Inferior parietal cortex (tissue), 1 donor: ENCODE measurements at regions not wholly inside any gene's neighbourhood (a gene's known extent, or its start where the extent isn't known, plus 50 kb on each side); places are given as distances from the start of the nearest gene placed in this dataset.

ENCODE experiments used
- DNase-seq: peaks from one replicate; pipeline ENCODE4 v3.0.0-alpha.2; 2016; ENCODE audit errors: extremely low spot score

DNA sequence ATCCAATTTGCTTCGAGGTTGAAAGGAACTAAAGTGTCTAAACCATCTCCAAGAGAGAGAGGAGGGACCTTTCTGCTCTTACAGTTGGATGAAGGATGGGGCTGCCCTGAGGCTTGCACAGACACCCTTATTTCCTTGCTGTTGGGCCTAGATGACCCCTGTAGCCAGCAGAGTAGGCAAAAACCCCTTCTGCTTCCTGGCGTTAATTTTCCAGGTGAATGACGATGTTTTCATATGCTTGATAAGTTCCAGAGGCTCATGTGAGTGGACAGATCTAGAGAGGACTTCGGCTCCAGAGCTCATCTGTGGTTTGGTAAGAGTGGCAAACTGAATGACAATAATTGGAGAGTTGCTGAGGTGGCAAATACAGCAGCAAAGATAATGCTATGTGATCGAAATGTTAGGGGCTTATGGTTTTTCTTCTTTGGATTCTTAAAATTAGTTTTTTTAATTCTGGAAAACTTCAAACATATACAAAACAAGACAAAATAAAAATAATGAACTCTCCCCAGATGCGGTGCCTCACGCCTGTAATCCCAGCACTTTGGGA, 98.6 kb upstream of the MAP4K3 start:
- no peak for DNase-seq

DNA sequence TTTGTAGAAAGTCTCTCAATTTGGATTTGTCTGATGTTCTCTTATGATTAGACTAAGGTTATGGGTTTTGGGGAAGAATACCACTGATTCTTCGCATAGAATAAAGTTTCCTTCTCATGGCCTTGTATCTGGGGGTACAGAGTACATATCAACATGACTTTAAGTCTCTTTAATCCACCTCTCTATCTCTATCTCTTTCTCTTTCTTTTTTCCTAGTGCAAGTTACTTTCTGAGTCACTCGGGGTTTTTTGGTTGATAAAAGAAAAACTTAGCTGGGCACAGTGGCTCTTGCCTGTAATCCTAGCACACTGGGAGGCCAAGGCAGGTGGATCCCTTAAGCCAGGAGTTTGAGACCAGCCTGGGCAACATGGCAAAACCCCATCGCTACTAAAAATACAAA, 100.1 kb upstream of the MAP4K3 start:
- DNase-seq, result no peak

DNA sequence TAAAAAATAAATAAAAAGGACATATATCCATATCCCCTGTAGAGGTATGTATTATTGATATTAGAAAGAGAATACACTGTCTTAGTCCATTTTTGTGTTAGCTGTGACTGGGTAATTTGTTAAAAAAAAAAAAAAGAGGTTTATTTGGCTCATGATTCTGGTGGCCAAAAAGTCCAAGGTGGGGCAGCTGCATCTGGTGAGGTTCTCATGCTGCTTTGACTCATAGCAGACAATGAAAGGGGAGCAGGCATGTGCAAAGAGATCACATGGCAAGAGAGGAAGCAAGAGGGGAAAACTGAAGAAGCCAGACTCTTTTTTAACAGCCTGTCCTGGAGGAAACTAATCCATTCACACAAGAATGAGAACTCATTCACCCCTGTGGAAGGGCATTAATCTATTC, 101.6 kb upstream of the MAP4K3 start:
- DNase-seq, result no peak

DNA sequence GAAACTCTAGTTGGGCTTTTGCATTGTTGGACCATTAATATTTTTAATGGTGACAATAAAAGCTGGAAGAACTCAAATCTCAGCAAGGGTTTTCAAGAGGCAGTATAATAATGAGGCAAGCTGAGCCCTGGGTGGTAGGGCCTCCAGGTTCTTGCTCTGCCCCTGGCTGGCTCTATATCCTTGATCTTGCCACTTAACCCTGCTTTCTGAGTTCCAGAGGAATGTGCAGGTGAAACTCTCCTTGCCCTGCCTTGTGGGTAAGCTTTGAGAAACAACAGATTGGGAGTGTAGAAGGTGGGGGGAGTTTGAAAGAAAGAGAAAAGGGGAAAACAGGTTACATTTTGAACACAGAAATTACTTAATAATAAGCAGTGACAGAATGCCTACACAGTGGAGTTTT, 103.3 kb upstream of the MAP4K3 start:
- DNase-seq, result no peak

DNA sequence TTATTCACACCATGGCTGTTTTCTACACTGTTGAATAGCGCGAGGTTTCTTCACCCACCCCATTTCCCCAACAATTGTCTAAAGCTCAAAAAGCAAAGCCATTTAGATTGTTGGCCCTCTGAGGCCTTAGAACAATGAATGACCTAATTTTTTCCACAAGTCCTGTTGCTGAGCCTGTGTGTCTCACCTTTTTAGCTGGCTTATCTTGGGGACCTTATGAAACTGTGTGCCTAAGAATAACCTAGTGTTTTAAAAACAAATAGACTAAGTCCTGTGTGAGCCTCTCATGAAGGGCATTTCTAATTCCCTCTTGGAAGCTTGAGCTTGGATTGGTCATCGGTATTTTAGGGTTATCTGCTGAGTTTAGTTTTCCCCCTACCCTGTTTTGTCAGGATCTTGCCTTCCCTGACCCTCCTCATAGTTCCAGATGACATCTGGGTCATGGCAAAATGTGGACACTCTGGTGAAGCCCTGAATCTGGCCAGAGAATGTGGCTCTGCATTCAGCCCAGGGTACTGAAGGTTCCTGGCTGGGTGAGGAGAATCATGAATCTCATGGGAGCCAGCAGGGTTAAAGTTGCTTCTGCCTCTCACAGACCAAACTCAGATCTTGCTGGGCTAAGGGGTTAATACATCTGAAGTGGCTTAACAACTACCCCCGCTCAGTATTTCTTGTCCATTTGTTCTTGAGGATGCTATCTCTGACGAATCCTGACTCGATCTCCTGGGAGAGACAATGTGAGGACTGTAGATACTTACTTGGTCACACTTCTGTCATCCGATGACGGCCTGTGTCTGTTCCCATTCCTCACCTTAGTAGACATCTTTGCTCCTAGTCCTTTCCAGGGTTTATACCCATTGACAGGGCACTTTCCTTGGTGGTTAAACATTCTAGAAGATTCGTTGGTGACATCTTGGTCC, 104.2 kb upstream of the MAP4K3 start:
- no peak for DNase-seq

DNA sequence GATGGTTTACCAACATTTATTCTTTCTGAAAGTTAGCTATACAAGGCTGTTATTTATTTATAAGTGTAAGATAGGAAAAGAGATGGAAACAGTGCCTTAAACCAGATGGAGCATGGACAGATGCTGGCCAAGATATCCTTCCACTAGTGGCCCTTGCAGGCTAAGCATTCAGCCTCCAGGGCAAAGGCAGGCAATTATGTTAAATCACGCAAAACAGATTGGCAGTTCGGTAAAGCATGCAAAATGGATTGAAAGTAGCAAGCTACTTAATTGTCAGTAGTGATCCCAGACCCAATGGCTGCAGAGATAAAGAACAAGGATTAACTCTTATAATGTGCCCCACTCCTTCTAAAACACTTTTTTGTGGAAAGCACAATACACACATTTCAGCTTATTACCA, 105.4 kb upstream of the MAP4K3 start:
- DNase-seq, result no peak

DNA sequence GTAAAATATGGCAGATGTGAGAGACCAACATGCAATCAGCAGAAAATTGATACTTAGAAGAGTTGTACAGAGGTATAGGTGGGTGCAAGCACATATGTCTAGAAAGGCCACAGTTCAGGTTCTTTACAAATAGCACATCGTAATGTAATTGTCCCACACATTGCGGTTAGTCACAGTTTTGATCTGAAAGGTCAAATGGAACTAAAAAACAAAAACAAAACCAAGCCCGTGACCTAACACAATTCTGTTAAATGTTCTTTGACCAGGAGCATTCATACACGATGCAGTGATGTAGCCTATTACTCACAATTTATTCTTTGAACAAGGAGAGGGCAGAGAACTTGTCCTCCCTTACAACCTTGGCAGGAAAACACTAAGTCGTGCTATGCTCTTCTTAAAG, 108.9 kb upstream of the MAP4K3 start:
- DNase-seq, result no peak

DNA sequence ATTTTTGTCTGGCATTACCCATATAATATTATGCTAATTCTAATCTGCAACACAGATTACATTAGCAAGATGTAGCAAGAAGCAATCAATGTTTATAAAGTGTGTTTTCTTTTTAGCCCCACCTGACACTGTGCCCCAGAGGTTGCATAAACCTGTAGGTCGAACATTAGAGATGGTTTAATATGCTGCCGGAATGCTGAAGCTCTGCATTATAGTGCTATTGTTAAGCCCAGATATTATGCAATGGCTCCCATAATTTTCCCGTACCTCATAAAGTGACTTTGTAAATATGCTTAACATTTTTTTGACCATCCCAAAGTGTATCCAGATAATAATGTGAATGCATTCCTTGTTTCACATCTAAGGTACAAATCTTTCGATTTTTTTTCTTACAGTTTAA, 109.3 kb upstream of the MAP4K3 start:
- no peak for DNase-seq

DNA sequence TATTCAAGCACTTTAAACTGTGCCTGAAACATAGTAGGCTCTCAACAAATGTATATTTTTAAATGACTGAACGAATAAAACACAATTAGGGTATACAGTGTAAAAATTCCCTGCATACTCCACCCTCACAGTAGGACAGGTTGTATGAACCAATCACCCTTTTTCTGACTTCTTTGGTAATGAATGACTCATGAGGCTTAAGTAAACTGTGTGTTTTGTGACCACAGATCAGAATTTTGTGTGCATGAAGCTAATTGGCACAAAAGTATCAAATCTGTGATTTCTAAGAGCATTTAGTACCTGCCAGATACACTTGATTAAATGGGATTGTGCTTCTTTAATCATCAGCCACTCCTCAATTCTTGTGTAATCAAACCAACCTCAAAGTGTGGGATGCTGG, 109.9 kb upstream of the MAP4K3 start:
- DNase-seq, result no peak

DNA sequence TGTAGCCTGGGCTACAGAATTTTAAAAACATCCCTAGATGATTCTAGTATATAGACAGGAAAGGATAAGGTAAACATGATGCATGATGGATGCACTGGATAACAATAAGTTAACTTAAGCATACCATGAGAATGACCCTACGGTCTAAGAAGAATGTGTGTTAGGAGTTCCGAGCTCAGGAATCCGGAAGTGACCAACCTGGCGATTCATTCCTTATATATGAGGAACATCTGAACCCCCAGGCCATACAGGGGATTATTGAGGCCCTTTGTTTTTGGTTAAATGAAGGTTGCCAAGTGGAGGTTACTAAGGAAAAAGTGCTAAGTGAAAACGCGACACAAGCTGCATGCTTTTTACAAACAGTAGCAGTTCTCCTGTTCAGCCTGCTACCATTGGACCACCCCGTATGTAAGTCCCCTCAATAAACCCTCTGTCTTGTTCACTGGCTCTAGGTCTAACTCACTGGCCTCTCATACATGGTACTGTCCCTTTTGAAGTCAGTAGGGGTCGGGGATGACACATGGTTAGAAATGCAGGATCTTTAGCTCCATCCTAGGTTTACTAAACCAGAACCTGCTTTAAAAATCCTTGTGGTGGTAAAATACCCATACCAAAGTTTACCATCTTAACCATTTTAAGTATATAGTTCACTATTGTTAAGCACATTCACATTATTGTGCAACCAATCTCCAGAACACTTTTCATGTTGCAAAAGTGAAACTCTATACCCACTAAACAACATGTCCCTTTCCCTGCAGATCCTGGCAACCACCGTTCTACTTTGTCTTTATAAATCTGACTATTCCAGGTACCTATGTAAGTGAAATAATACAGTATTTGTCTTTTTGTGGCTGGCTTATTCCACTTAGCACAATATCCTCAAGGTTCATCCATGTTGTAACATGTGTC, 111.0 kb upstream of the MAP4K3 start:
- no peak for DNase-seq

DNA sequence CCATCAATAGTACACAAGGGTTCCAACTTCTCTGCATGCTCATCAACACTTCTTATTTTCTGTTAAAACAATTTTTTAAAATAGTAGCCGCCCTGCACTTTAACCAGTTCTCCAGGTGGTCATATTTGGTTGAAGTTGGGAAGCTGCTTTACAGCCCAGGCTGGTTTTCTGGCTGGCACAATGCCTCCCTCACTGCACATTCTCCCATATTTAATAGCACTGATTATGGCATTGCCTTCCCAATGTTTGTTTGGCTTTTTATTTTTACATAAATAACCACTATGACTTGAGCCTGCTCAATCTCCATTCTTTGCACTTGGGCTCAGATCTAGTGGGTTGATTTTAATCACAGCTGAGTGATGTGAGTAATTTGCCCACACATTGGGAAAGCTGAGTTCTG, 111.9 kb upstream of the MAP4K3 start:
- no peak for DNase-seq

DNA sequence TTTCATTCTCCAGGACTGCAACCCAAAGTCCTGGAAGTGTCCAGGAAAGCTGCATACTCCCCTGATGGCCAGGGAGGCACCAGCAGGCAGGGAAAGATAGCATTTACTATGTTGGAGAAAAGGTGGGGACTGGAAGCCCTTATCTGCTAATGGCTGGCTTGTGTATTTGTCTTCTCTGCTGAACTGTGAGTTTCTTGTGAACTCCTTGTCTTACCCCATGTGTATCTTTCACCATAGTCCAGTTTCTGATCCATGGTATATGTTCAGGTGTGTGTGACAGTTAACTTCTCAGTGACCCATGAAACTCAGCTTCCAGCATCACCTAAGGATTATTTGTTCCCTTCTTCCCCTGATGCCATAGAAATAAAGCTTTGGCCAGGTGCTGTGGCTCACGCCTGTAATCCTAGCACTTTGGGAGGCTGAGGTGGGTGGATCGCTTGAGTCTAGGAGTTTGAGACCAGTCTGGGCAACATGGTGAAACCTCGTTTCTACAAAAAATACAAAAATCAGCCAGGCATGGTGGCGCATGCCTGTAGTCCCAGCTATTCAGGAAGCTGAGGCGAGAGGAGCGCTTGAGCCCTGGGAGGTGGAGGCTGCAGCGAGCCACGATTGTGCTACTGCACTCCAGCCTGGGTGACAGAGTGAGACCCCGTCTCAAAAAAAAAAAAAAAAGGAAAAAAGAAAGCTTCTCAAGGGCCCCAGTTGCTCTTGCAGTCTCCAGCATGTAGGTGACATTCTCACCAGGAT, 112.8 kb upstream of the MAP4K3 start:
- no peak for DNase-seq

DNA sequence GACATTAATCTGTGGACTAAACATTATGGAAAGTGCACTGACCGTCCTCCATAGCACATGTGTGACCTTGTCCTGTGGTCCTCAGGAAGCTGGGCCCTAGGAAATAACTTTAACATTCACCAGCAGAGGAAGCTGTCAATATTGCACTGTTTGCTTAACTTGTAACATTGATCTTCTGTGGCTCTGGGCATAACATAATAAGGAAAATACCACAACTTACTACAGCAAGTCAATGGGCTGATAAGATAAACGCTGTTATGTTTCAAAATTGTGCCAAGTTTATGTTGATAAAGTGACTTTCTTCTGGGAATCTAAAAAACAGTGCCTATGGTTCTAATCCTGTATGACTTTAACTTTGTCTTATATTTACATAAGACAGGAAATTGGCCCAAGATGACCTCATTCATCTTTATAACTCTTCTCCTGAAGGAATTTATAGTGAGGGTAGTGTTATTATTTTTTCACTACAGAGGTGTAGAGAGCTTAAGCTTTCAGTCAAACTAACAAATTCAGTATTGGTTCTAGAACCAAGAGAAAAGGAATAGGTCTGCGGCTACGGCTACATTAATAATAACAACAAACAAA, 113.7 kb upstream of the MAP4K3 start:
- DNase-seq, result no peak

DNA sequence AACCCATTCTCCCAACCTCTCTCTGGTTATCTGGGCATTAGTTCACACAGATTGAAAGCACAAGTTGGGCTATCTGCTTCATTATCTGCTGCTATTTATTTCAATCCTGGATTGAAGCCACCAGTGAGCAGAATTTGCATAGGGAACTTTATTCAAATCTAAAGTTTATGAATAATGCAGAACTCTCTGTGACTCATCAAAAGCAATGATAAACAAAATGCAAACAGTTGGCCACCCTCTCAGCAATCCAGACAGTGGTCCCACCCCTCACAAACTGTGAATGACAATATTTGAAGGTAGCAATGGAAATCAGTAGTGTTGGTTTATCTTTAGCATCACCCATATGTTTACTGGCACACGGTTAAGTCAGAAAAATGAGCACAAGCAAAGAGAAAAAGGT, 106.8 kb upstream of the TMEM178A start:
- DNase-seq, result no peak

DNA sequence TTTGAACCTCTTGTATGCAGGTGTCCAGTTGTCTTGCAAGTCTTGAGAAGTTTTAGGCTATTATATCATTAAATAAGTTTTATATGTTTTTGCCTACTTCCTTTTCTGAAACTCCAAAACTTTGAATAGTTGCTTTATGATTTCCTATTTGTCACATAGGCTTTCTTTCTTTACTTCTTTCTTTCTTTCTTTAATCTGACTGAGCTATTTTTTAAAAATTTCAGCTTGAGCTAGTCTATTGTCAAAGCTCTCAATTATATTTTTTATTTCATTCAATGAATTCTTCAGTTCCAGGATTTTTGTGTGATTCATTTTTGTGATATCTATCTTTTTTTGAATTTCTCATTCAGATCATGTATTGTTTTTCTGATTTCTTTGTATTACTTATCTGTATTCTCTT, 102.1 kb upstream of the TMEM178A start:
- no peak for DNase-seq

DNA sequence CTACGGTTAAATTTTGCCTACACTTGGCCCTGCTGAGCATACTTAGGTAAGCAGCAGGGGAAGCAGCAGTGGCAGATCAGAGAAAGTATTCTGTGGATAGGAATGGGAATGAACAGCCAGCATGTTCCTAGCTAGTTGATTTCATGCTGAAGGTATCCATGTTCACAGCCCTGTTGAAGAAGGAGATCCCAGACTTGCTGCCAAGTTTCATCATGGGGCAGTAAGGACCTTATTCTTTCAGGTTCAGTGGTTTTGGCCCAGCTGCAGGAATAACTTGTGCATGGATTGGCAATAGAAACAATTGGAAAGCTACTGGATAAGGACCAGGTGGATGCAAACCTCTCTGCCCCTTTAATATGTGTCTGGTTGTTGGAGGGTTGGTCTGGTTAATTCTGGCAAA, 98.2 kb upstream of the TMEM178A start:
- DNase-seq, result no peak

DNA sequence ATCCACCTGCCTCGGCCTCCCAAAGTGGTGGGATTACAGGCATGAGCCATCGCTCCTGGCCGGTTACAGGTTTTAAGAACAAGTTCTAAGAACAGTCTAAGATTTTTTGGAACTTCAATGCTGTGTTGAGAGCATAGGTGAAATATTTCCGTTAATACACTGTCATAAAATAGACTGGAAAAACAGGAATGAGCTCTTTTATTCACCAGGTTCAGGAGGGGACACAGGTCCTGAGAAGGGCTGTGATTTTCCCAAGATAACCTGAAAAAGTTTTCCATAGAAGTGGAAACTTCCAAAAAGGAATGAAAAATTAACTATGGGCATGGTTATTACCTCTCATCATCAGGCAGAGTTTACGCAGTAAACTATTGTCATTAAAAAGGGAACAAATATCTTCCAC, 97.6 kb upstream of the TMEM178A start:
- DNase-seq, result no peak

DNA sequence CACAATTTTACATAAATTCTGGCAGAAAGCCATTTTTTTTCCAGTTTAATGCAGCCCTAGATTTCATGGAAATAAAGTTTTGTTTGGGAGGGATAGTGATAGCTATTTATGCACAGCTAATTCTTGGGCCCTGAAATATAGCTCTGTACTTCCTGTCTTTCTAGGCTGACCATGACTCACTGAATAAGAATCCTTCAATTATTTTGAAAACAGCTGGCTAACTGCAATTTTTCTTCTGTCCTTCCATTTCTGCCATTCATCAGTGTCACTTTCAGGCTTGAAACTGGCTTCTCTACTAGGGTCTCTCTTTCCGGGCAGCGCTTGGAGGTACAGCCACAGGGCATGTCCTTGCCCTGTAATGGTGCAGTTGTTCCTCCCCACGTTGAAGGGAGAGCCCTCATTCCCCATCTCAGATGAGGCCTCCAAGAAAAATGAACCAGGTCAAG, 97.1 kb upstream of the TMEM178A start:
- no peak for DNase-seq

DNA sequence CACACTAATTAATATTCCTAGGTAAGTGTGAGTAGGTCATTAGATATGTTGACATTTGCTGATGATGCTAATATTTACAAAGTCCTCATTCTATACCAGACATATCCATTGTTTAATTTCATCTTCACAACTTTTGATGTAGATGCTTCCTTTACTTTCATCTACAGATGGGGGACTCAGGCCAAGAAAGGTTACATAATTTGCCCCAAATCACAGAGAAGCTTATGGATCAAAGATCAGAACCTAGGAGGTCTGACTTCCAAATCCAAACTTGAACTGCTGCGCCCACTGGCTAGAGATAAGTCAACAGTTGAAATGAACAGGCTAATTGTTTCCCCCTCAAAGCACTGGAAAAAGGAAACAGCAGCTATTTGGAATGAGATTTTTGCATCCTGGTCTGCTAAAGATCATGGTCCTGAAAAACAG, 95.6 kb upstream of the TMEM178A start:
- no peak for DNase-seq

DNA sequence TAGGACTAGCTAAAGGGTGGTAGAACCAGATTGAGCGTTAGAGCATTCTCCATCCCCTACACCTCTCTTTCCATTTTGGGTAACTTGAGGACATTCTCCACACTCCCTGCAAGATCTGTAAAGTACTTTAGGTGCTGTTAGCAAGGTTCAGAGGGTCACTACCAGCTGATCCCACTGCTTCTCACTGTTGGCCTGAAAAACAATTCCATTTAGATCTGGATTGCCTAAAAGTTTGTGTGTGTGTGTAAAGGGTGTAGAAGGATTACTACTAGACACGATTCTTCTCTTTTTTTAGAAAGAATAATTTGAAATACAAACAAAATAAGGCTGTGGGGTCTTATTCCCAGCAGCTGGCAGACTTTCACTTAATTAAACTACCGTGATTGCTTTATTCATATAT, 95.1 kb upstream of the TMEM178A start:
- no peak for DNase-seq

DNA sequence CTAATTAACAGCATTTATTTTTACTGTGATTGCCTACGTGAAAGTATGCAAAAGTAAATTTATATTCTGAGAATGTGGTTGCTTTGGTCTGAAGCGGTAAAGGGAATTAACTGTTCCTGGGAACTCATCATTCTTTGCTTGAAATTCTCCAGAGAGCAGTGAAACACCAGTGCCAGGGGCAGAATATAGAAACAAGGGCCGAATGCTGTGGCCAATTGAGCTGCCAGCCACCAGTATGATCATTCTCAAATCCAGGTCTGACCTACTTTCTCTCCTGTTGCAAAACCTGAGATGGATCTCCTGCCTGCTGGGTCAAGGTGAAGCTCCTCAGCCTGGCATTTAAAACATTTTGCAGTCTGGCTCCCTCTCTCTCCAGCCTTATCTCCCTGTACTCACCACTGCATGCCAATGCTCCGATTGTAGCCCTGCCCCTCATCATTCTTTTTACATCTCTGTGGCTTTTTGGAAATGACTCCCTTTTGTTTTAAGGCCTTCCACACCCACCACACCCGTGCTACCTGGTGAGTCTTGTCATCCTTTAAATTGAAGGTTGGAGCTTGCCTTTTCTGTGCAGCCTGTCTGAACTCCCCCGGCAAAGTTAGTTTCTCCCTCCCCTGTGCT, 94.5 kb upstream of the TMEM178A start:
- DNase-seq, result no peak
